ENCODE measurements at regions not wholly inside any gene's neighbourhood (a gene's known extent, or its start where the extent isn't known, plus 50 kb on each side); places are given as distances from the start of the nearest gene placed in this dataset.

DNA sequence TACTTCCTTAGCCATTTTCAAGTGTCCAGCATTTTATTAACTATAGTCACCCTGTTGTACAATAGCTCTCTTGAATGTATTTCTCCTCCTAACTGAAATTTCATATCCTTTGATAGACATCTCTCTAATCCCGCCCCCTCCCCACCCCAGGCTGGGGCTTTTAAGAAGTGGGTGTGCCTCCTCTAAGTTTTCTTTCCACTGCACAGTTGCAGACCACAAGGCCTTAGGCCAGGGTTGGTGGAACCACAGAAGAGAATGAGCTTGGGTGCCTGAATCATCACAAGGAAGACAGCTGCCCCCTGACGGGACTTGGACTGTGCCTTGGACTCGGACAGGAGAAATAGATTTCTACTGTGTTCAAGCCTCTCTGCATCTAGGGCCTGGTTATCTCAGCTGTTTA lies 193.4 kb downstream of the HAUS1 start (continued):
- TF ChIP-seq, protein P1, sequence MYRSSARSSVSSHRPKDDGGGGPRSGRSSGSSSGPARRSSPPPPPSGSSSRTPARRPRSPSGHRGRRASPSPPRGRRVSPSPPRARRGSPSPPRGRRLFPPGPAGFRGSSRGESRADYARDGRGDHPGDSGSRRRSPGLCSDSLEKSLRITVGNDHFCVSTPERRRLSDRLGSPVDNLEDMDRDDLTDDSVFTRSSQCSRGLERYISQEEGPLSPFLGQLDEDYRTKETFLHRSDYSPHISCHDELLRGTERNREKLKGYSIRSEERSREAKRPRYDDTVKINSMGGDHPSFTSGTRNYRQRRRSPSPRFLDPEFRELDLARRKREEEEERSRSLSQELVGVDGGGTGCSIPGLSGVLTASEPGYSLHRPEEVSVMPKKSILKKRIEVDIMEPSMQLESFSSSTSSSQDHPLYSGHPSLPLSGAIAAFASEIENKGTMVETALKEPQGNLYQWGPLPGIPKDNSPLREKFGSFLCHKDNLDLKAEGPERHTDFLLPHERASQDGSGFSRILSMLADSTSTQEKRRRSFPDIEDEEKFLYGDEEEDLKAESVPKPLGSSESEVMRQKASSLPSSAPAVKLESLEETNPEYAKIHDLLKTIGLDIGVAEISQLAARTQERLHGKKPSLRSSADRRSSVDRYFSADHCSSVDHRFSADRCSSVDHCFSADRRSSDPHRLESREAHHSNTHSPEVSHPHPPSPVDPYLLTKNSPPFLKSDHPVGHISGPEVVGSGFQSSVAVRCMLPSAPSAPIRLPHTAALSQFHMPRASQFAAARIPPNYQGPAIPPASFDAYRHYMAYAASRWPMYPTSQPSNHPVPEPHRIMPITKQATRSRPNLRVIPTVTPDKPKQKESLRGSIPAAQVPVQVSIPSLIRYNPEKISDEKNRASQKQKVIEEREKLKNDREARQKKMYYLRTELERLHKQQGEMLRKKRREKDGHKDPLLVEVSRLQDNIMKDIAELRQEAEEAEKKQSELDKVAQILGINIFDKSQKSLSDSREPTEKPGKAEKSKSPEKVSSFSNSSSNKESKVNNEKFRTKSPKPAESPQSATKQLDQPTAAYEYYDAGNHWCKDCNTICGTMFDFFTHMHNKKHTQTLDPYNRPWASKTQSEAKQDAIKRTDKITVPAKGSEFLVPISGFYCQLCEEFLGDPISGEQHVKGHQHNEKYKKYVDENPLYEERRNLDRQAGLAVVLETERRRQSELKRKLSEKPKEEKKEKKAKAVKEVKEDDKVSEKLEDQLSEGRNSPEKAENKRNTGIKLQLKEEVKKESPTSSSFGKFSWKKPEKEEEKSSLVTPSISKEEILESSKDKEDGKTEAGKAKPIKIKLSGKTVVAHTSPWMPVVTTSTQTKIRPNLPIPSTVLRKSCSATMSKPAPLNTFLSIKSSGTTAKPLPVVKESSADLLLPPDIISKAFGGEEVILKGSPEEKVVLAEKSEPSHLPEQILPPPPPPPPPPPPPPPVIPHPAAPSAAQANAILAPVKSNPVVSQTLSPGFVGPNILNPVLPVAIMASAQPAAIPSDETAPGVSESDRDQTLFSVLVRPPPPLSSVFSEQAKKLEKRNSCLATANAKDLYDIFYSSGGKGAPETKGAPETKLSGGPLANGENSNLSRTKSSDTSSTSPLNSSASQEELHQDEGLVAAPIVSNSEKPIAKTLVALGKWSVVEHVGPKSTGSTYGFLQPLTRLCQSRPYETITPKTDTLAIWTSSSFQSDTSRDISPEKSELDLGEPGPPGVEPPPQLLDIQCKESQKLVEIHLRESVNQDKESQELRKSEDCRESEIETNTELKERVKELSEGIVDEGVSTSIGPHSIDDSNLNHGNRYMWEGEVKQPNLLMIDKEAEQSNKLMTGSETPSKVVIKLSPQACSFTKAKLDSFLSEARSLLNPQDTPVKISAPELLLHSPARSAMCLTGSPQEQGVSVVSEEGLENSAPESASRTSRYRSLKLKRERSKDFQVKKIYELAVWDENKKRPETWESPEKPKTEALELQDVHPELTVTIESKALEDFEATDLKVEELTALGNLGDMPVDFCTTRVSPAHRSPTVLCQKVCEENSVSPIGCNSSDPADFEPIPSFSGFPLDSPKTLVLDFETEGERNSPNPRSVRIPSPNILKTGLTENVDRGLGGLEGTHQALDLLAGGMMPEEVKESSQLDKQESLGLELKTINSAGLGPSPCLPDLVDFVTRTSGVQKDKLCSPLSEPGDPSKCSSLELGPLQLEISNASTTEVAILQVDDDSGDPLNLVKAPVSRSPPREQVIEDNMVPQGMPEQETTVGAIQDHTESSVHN (IDR thresholded peaks at IDR 0.05; ENCODE audit: borderline replicate concordance in 1 of 2, low read depth in 1 of 2), result no peak
- no peak for TF ChIP-seq MEIS2 (IDR thresholded peaks at IDR 0.05; ENCODE audit: partially characterized antibody)
- TF ChIP-seq BCL6 (CRISPR knock-in tag; IDR thresholded peaks at IDR 0.05), result no peak
- no peak for TF ChIP-seq TRIM28 (IDR thresholded peaks at IDR 0.05)
- TF ChIP-seq RBM34 (IDR thresholded peaks at IDR 0.05; ENCODE audit: borderline replicate concordance, insufficient read depth, low read length), result no peak
- TF ChIP-seq YY1 (IDR thresholded peaks at IDR 0.05; ENCODE audit: borderline replicate concordance in 1 of 3, control insufficient read depth in 1 of 3, extremely low read depth in 1 of 3, insufficient read depth in 3 of 3, insufficient read length in 1 of 3, insufficient replicate concordance in 2 of 3, low read depth in 1 of 3, low read length in 2 of 3), result no peak
- TF ChIP-seq CTBP1 (IDR thresholded peaks at IDR 0.05; ENCODE audit: borderline replicate concordance), result no peak
